ACHN (cell line): ENCODE measurements at regions not wholly inside any gene's neighbourhood (a gene's known extent, or its start where the extent isn't known, plus 50 kb on each side); places are given as distances from the start of the nearest gene placed in this dataset.

Experiments
- DNase-seq: peaks from one replicate; pipeline ENCODE4 v3.0.0-alpha.2; 2015
- in situ Hi-C: cut with HindIII; loops from 2 replicates; pipeline ENCODE4 v1.10.0; 2017; ENCODE audit warnings: low sequenced_read_pairs, low pct_ligation_motif_present, low pct_unique_long_range_greater_than_20kb

GRCh38 chr13:105915146-105915850 lies 620.2 kb downstream of the EFNB2 start:
- DNase-seq = no peak
- in situ Hi-C loops = no loop called here

GRCh38 chr13:105914291-105915036 lies 621.0 kb downstream of the EFNB2 start:
- in situ Hi-C loops = no loop called here
- no peak for DNase-seq

- no peak for DNase-seq
- in situ Hi-C loops = no loop called here
Observed at GRCh38 chr13:105908586-105908985, 626.9 kb downstream of the EFNB2 start.

GRCh38 chr13:105907319-105908019 lies 628.0 kb downstream of the EFNB2 start:
- in situ Hi-C loops = no loop called here
- no peak for DNase-seq

GRCh38 chr13:105906746-105907145 lies 628.7 kb downstream of the EFNB2 start:
- in situ Hi-C loops = no loop called here
- DNase-seq = no peak

GRCh38 chr13:105904034-105904742 lies 631.3 kb downstream of the EFNB2 start:
- no peak for DNase-seq
- in situ Hi-C loops = no loop called here

GRCh38 chr13:105902396-105902795 lies 633.1 kb downstream of the EFNB2 start:
- in situ Hi-C loops = no loop called here
- DNase-seq = no peak

- in situ Hi-C loops = no loop called here
- DNase-seq = no peak
Observed at GRCh38 chr13:105897575-105897974, 637.9 kb downstream of the EFNB2 start.

GRCh38 chr13:105894697-105895096 lies 640.8 kb downstream of the EFNB2 start:
- in situ Hi-C loops = no loop called here
- DNase-seq = no peak

- in situ Hi-C loops = no loop called here
- DNase-seq = no peak
Observed at GRCh38 chr13:105890509-105890908, 645.0 kb downstream of the EFNB2 start.

- no peak for DNase-seq
- in situ Hi-C loops = no loop called here
Observed at GRCh38 chr13:105878119-105878700, 657.3 kb downstream of the EFNB2 start.

- in situ Hi-C loops = no loop called here
- no peak for DNase-seq
Observed at GRCh38 chr13:105874814-105875213, 660.6 kb downstream of the EFNB2 start.

- no peak for DNase-seq
- in situ Hi-C loops = no loop called here
Observed at GRCh38 chr13:105871768-105872167, 663.7 kb downstream of the EFNB2 start.

- in situ Hi-C loops = no loop called here
Observed at GRCh38 chr13:105871326-105871725, 664.1 kb downstream of the EFNB2 start.

GRCh38 chr13:105863300-105863920 lies 672.1 kb downstream of the EFNB2 start:
- in situ Hi-C loops = no loop called here
- no peak for DNase-seq

More at GRCh38 chr13:105871326-105871725, 664.1 kb downstream of the EFNB2 start:
- DNase-seq = no peak

GRCh38 chr13:105848494-105848893 lies 687.0 kb downstream of the EFNB2 start:
- in situ Hi-C loops = no loop called here
- no peak for DNase-seq

GRCh38 chr13:105847527-105848291 lies 687.8 kb downstream of the EFNB2 start:
- DNase-seq = no peak

More at GRCh38 chr13:105847527-105848291, 687.8 kb downstream of the EFNB2 start:
- in situ Hi-C loops = no loop called here
